Heart right ventricle (tissue), 16 donors: ENCODE measurements at regions not wholly inside any gene's neighbourhood (a gene's known extent, or its start where the extent isn't known, plus 50 kb on each side); places are given as distances from the start of the nearest gene placed in this dataset.

ENCODE experiments used
- ATAC-seq, 8 donors: fragments of 200-7000 bp; cut with Tn5 transposase; one replicate each; pipeline ENCODE4 v1.9.1; 2020; ENCODE audit warnings: mild to moderate bottlenecking in 8 of 8, moderate library complexity in 8 of 8, moderate number of reproducible peaks in 1 of 8
- DNase-seq, 2 donors: peaks; one replicate each; pipeline ENCODE4 v3.0.0-alpha.2; 2020
- H3K27ac ChIP-seq, 10 donors: fragments of 200-600 bp; sonication (generic) in 2 of 10; one replicate each; pipeline versions ENCODE4 v1.5.0 to v1.8.0; 2020 to 2022; ENCODE audit warnings: mild to moderate bottlenecking in 3 of 10
- H3K27me3 ChIP-seq, 7 donors: fragments of 200-600 bp; one replicate each; pipeline ENCODE4 v1.8.0; 2021 to 2022; ENCODE audit warnings: mild to moderate bottlenecking in 2 of 7
- H3K36me3 ChIP-seq, 9 donors: fragments of 200-600 bp; sonication (generic) in 1 of 9; one replicate each; pipeline versions ENCODE4 v1.5.0 to v1.8.0; 2020 to 2022; ENCODE audit warnings: mild to moderate bottlenecking in 2 of 9
- H3K4me1 ChIP-seq, 9 donors: fragments of 200-600 bp; sonication (generic) in 1 of 9; one replicate each; pipeline versions ENCODE4 v1.5.0 to v1.8.0; 2020 to 2022; ENCODE audit warnings: mild to moderate bottlenecking in 4 of 9
- H3K4me3 ChIP-seq, 10 donors: fragments of 200-600 bp; sonication (generic) in 2 of 10; one replicate each; pipeline versions ENCODE4 v1.5.0 to v1.8.0; 2020 to 2022; ENCODE audit warnings: mild to moderate bottlenecking in 7 of 10, moderate library complexity in 2 of 10
- H3K9me3 ChIP-seq, 11 donors: fragments of 200-600 bp in 10 of 11; sonication (generic) in 2 of 11; one replicate each; pipeline versions ENCODE4 v1.5.0 to v1.8.0; 2013 to 2022; ENCODE audit warnings: mild to moderate bottlenecking in 2 of 11, control low read depth in 1 of 11, moderate library complexity in 1 of 11
- WGBS, 2 donors: extraction: QIAGEN DNeasy Blood & Tissue Kit; methylation state at CpG; one replicate each; pipeline ENCODE4 v1.1.7; 2013; ENCODE audit warnings: inconsistent platforms in 1 of 2; 5-methylcytosine and 5-hydroxymethylcytosine counted together
- intact Hi-C, 10 donors: fragments of 100-400 bp; cut with DNase I; formaldehyde crosslinking; loops; one replicate each; pipeline versions ENCODE4 v1.11.1 to v1.14.2; 2022
- TF ChIP-seq, protein P1 (sequence below), 9 donors: fragments of 200-600 bp; sonication (generic) in 2 of 9; IDR thresholded peaks; one replicate each; pipeline versions ENCODE4 v1.5.0 to v1.8.0; 2021 to 2022; ENCODE audit warnings: antibody characterized with exemption in 9 of 9, mild to moderate bottlenecking in 5 of 9, moderate library complexity in 1 of 9
- donor health status: Arrhythmogenic right ventricular cardiomyopathy.
- donor health status: ischemic (EF 13 %, LVEDD 7.1; RV severe dilation, severe dysfunction).
- donor health status: healthy with polysubstance abuse.
- donor health status: DM: no; HTN: yes; CAD: no.
- donor health status: DM: no; HTN: no; CAD: no.
- donor health status: ischemic (EF 25% LVEDD 6.9; RV normal size, moderate dysfunction).
- donor health status: ischemic (EF 25% LVEDD 5.7; RV mildly dilated, moderate dysfunction).
- donor health status: healthy.
- donor health status: DM: yes; HTN: yes; CAD: no.
- donor health status: Ischemic cardiomyopathy.
- donor health status: ischemic (EF 35%, LVEDD 5.7; RV mildly dilated, moderate dysfunction).
- donor health status: nonischemic (EF 11% LVEDD 7.7; RV severe dilation, severe dysfunction).
- donor health status: DM: yes; HTN: yes; CAD: no.
- donor health status: PGD.
- donor health status: ischemic (EF 29% LVEDD 5.4; RV normal size, mild dysfunction).
- donor health status: nonischemic (EF 23%, LVEDD 6.1; RV moderate dilation, normal function).

DNA sequence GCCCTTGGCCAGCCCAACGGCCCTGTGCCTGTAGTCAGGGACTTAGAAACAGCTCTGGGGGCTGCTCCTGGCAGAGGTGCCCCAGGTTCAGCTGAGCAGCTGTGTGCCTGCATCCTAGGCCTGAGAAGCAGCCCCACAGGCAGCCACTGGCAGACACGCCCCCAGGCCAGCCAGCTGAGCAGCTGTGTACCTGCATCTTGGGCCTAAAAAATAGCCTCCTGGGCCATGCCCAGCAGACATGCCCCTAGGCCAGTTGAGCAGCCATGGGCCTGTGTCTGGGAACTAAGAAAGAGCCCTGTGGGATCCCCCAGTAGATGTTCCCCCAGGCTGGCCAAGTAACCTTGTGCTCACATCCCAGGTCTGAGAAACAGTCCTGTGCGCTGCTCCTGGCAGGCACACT lies 64.0 kb downstream of the TBR1 start:
- DNase-seq (no peak), ATAC-seq (no peak)
- H3K27me3 ChIP-seq: no peaks in the 10 kb centered on the region
- no peaks in the 10 kb centered on the region for H3K36me3 ChIP-seq
- no peaks in the 10 kb centered on the region for H3K4me1 ChIP-seq
- no peak overlapping the region for H3K4me3 ChIP-seq
- 71 to 80% methylated on average over 3 of the region's 3 CpGs for WGBS, 2 donors
- H3K27ac ChIP-seq: no peak overlapping the region
- intact Hi-C loops: no loop called here
- peaks cover 0 to 34% (median 20%) of the 10 kb centered on the region in 11 donors for H3K9me3 ChIP-seq
- TF ChIP-seq, protein P1, sequence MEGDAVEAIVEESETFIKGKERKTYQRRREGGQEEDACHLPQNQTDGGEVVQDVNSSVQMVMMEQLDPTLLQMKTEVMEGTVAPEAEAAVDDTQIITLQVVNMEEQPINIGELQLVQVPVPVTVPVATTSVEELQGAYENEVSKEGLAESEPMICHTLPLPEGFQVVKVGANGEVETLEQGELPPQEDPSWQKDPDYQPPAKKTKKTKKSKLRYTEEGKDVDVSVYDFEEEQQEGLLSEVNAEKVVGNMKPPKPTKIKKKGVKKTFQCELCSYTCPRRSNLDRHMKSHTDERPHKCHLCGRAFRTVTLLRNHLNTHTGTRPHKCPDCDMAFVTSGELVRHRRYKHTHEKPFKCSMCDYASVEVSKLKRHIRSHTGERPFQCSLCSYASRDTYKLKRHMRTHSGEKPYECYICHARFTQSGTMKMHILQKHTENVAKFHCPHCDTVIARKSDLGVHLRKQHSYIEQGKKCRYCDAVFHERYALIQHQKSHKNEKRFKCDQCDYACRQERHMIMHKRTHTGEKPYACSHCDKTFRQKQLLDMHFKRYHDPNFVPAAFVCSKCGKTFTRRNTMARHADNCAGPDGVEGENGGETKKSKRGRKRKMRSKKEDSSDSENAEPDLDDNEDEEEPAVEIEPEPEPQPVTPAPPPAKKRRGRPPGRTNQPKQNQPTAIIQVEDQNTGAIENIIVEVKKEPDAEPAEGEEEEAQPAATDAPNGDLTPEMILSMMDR (IDR thresholded peaks at IDR 0.05): no peak

DNA sequence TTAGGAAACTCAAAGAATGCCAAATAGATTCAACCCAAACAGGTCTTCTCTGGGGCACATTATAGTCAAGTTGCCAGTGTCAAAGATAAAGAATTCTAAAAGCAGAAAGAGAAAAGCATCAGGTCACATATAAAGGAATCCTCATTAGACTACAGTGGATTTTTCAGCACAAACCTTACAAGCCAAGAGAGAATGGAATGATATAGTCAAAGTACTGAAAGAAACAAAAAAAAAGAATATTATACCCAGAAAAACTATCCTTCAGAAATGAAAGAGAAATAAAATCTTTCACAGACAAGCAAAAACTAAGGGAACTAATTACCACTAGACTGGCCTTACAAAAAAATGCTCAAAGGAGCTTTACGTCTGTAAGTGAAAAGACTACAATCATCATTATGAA lies 65.5 kb downstream of the TBR1 start:
- Histone ChIP-seq H3K36me3 (no peaks in the 10 kb centered on the region), H3K4me1 (no peaks in the 10 kb centered on the region), H3K4me3 (no peak overlapping the region), H3K27ac (no peak overlapping the region), H3K9me3 (peaks cover 0 to 34% (median 20%) of the 10 kb centered on the region in 11 donors), H3K27me3 (no peaks in the 10 kb centered on the region)
- ATAC-seq (no peak), DNase-seq (no peak)
- intact Hi-C loops: no loop called here
- WGBS, 2 donors: 89 to 97% methylated on average over 1 of the region's 1 CpG
- TF ChIP-seq, protein P1 (IDR thresholded peaks at IDR 0.05): no peak

DNA sequence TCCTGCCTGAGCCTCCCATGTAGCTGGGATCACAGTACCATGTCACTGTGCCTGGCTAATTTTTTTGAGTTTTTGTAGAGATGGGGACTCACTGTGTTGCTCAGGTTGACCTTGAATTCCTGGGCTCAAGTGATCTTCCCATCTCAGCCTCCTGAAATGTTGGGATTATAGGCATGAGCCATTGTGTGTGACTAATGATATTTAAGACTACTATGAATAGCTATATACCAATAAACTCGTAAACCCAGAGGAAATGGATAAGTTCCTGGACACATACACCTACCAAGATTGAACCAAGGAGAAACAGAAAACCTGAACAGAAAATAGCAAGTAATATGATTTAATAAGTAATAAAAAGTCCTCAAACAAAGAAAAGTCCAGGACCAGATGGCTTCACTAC lies 68.0 kb downstream of the TBR1 start:
- intact Hi-C loops: no loop called here
- Histone ChIP-seq H3K36me3 (no peaks in the 10 kb centered on the region), H3K4me1 (no peaks in the 10 kb centered on the region), H3K4me3 (no peak overlapping the region), H3K27ac (no peak overlapping the region), H3K27me3 (no peaks in the 10 kb centered on the region), H3K9me3 (peaks cover 0 to 34% (median 20%) of the 10 kb centered on the region in 11 donors)
- TF ChIP-seq, protein P1 (IDR thresholded peaks at IDR 0.05): no peak
- ATAC-seq (no peak), DNase-seq (no peak)
- WGBS, 2 donors: 54 to 67% methylated on average over 1 of the region's 1 CpG

DNA sequence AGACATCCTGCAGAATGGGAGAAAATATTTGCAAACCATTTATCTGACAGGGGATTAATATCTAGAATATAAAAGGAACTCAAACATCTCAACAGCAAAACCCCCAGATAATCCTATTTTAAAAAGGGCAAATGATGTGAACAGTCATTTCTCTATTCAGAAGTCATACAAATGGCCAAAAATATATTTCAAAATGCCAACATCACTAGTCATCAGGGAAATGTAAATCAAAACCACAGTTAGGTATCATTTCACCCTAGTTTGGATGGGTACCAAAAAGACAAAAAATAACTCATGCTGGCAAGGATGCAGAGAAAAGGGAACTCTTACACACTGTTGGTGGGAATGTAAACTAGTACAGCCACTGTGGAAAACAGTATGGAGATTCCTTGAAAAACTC lies 70.0 kb downstream of the TBR1 start:
- DNase-seq (no peak), ATAC-seq (no peak)
- Histone ChIP-seq H3K9me3 (peaks cover 0 to 19% (median 12%) of the 10 kb centered on the region in 11 donors), H3K36me3 (no peaks in the 10 kb centered on the region), H3K4me1 (no peaks in the 10 kb centered on the region), H3K4me3 (no peak overlapping the region), H3K27ac (no peak overlapping the region), H3K27me3 (no peaks in the 10 kb centered on the region)
- intact Hi-C loops: no loop called here
- TF ChIP-seq, protein P1 (IDR thresholded peaks at IDR 0.05): no peak
